ENCODE measurements at regions not wholly inside any gene's neighbourhood (a gene's known extent, or its start where the extent isn't known, plus 50 kb on each side); places are given as distances from the start of the nearest gene placed in this dataset.

- in situ Hi-C loops (cut with MboI; ENCODE audit: low pct_ligation_motif_present in 1 of 4, low pct_unique_long_range_greater_than_20kb in 1 of 4, low sequenced_read_pairs in 3 of 4) (loop anchor here in 2 of 4 donors (10.0 to 25.0 kb wide), 2 partner anchors 852 to 854 kb away; no protein-coding TSS in a partner anchor), intact Hi-C loops (cut with DNase I; ENCODE audit: low total_unique reads) (no loop called here)
- no peak for DNase-seq
- Histone ChIP-seq H3K27me3 (peaks cover 54% of the 10 kb centered on the region), H3K9me3 (no peaks in the 10 kb centered on the region), H3K4me1 (no peaks in the 10 kb centered on the region), H3K27ac (no peak overlapping the region), H3K4me3 (no peak overlapping the region), H3K36me3 (no peaks in the 10 kb centered on the region)
- TF ChIP-seq EP300 (IDR thresholded peaks at IDR 0.05; ENCODE audit: low read depth) = no peak
- TF ChIP-seq CTCF (IDR thresholded peaks at IDR 0.05) = no peak
- 60% methylated on average over 3 of the region's 3 CpGs; no CpG with 5 or more reads in 1 of the 2 donors for WGBS, 2 donors (ENCODE audit: low coverage in 1 of 2)
Measured at GRCh38 chr1:36583080-36583479, 100.4 kb upstream of the CSF3R start.

- no peaks in the 10 kb centered on the region for H3K36me3 ChIP-seq
- in situ Hi-C loops (cut with MboI; ENCODE audit: low pct_ligation_motif_present in 1 of 4, low pct_unique_long_range_greater_than_20kb in 1 of 4, low sequenced_read_pairs in 3 of 4) = loop anchor here in 2 of 4 donors (10.0 to 25.0 kb wide), 2 partner anchors 853 to 855 kb away; no protein-coding TSS in a partner anchor
- TF ChIP-seq CTCF (IDR thresholded peaks at IDR 0.05) (no peak), POLR2A (IDR thresholded peaks at IDR 0.05) (no peak), EP300 (IDR thresholded peaks at IDR 0.05; ENCODE audit: low read depth) (no peak), POLR2AphosphoS5 (IDR thresholded peaks at IDR 0.05) (no peak)
- no peak for DNase-seq
- H3K27me3 ChIP-seq = peaks cover 46% of the 10 kb centered on the region
- H3K4me1 ChIP-seq = no peaks in the 10 kb centered on the region
- 59 to 65% methylated on average over 4 to 12 of the region's 12 CpGs for WGBS, 2 donors (ENCODE audit: low coverage in 1 of 2)
- H3K4me3 ChIP-seq = no peak overlapping the region
- H3K27ac ChIP-seq = no peak overlapping the region
- intact Hi-C loops (cut with DNase I; ENCODE audit: low total_unique reads) = no loop called here
- no peaks in the 10 kb centered on the region for H3K9me3 ChIP-seq
Measured at GRCh38 chr1:36582066-36582755, 99.5 kb upstream of the CSF3R start.

GRCh38 chr1:36580524-36580923 is 97.8 kb upstream of the CSF3R start:
- DNase-seq = no peak
- H3K4me1 ChIP-seq = no peaks in the 10 kb centered on the region
- no peaks in the 10 kb centered on the region for H3K9me3 ChIP-seq
- no peak overlapping the region for H3K27ac ChIP-seq
- 37% methylated on average over 5 of the region's 5 CpGs; no CpG with 5 or more reads in 1 of the 2 donors for WGBS, 2 donors (ENCODE audit: low coverage in 1 of 2)
- no peak overlapping the region for H3K4me3 ChIP-seq
- TF ChIP-seq CTCF (IDR thresholded peaks at IDR 0.05) = no peak
- TF ChIP-seq POLR2A (IDR thresholded peaks at IDR 0.05) = no peak
- TF ChIP-seq EP300 (IDR thresholded peaks at IDR 0.05; ENCODE audit: low read depth) = no peak
- no peak for TF ChIP-seq POLR2AphosphoS5 (IDR thresholded peaks at IDR 0.05)
- peaks cover 34% of the 10 kb centered on the region for H3K27me3 ChIP-seq
- intact Hi-C loops (cut with DNase I; ENCODE audit: low total_unique reads) = no loop called here
- H3K36me3 ChIP-seq = no peaks in the 10 kb centered on the region
- in situ Hi-C loops (cut with MboI; ENCODE audit: low pct_ligation_motif_present in 1 of 4, low pct_unique_long_range_greater_than_20kb in 1 of 4, low sequenced_read_pairs in 3 of 4) = loop anchor here in 2 of 4 donors (10.0 to 25.0 kb wide), 2 partner anchors 854 to 857 kb away; no protein-coding TSS in a partner anchor

- H3K4me1 ChIP-seq = no peaks in the 10 kb centered on the region
- H3K4me3 ChIP-seq = no peak overlapping the region
- intact Hi-C loops (cut with DNase I; ENCODE audit: low total_unique reads) = loop anchor here (10.0 kb wide), 1 partner anchor 856 kb away; no protein-coding TSS in a partner anchor
- in situ Hi-C loops (cut with MboI; ENCODE audit: low pct_ligation_motif_present in 1 of 4, low pct_unique_long_range_greater_than_20kb in 1 of 4, low sequenced_read_pairs in 3 of 4) = loop anchor here in 1 of 4 donors (25.0 kb wide), 1 partner anchor 858 kb away; no protein-coding TSS in a partner anchor
- no peaks in the 10 kb centered on the region for H3K9me3 ChIP-seq
- H3K36me3 ChIP-seq = no peaks in the 10 kb centered on the region
- H3K27ac ChIP-seq = no peak overlapping the region
- TF ChIP-seq CTCF (IDR thresholded peaks at IDR 0.05) (no peak), POLR2AphosphoS5 (IDR thresholded peaks at IDR 0.05) (no peak), POLR2A (IDR thresholded peaks at IDR 0.05) (no peak), EP300 (IDR thresholded peaks at IDR 0.05; ENCODE audit: low read depth) (no peak)
- 61 to 82% methylated on average over 3 to 8 of the region's 8 CpGs for WGBS, 2 donors (ENCODE audit: low coverage in 1 of 2)
- peaks cover 33% of the 10 kb centered on the region for H3K27me3 ChIP-seq
- no peak for DNase-seq
Measured at GRCh38 chr1:36579039-36579438, 96.3 kb upstream of the CSF3R start.

Data from transverse colon (tissue), 4 donors.